WERI-Rb-1 (cell line): ENCODE measurements at regions not wholly inside any gene's neighbourhood (a gene's known extent, or its start where the extent isn't known, plus 50 kb on each side); places are given as distances from the start of the nearest gene placed in this dataset.

Experiments
- DNase-seq: peaks from one replicate; pipeline ENCODE4 v3.0.0-alpha.2; 2020
- H3K27ac ChIP-seq: fragments of 250-450 bp; sonication (Bioruptor Pico); 2 replicates; pipeline ENCODE4 v1.5.1; 2020; ENCODE audit warnings: mild to moderate bottlenecking, moderate library complexity
- H3K27me3 ChIP-seq: fragments of 250-450 bp; sonication (Bioruptor Pico); 2 replicates; pipeline ENCODE4 v1.5.1; 2021; ENCODE audit warnings: mild to moderate bottlenecking, low read depth, moderate library complexity; ENCODE audit not compliant: insufficient read depth, severe bottlenecking
- H3K36me3 ChIP-seq: fragments of 250-450 bp; sonication (Bioruptor Pico); 2 replicates; pipeline ENCODE4 v1.5.1; 2020; ENCODE audit warnings: mild to moderate bottlenecking, moderate library complexity
- H3K4me3 ChIP-seq: 2 replicates; pipeline ENCODE4 v1.5.1; 2011; ENCODE audit warnings: low read depth, mild to moderate bottlenecking, control low read depth, low read length
- H3K9me3 ChIP-seq: fragments of 250-450 bp; sonication (Bioruptor Pico); 2 replicates; pipeline ENCODE4 v1.5.1; 2021; ENCODE audit warnings: mild to moderate bottlenecking, moderate library complexity; ENCODE audit not compliant: severe bottlenecking
- TF ChIP-seq, protein P1 (sequence below): IDR thresholded peaks from 2 replicates; pipeline ENCODE4 v1.5.1; 2011; ENCODE audit warnings: low read depth, mild to moderate bottlenecking, control low read depth, inconsistent platforms, low read length

- Histone ChIP-seq H3K4me3 (no peak overlapping the region), H3K9me3 (no peaks in the 10 kb centered on the region), H3K36me3 (no peaks in the 10 kb centered on the region), H3K27ac (no peak overlapping the region), H3K27me3 (peaks cover 67% of the 10 kb centered on the region)
- no peak for DNase-seq
- TF ChIP-seq, protein P1, sequence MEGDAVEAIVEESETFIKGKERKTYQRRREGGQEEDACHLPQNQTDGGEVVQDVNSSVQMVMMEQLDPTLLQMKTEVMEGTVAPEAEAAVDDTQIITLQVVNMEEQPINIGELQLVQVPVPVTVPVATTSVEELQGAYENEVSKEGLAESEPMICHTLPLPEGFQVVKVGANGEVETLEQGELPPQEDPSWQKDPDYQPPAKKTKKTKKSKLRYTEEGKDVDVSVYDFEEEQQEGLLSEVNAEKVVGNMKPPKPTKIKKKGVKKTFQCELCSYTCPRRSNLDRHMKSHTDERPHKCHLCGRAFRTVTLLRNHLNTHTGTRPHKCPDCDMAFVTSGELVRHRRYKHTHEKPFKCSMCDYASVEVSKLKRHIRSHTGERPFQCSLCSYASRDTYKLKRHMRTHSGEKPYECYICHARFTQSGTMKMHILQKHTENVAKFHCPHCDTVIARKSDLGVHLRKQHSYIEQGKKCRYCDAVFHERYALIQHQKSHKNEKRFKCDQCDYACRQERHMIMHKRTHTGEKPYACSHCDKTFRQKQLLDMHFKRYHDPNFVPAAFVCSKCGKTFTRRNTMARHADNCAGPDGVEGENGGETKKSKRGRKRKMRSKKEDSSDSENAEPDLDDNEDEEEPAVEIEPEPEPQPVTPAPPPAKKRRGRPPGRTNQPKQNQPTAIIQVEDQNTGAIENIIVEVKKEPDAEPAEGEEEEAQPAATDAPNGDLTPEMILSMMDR: no peak
Observed at GRCh38 chr11:15618583-15619032, 503.9 kb downstream of the INSC start.

- TF ChIP-seq, protein P1: no peak
- no peak for DNase-seq
- H3K27me3 ChIP-seq: peaks cover 73% of the 10 kb centered on the region
Observed at GRCh38 chr11:15621565-15621964, 506.8 kb downstream of the INSC start.

GRCh38 chr11:15622231-15622890 lies 507.6 kb downstream of the INSC start:
- Histone ChIP-seq H3K9me3 (no peaks in the 10 kb centered on the region), H3K36me3 (no peaks in the 10 kb centered on the region), H3K27ac (no peak overlapping the region), H3K27me3 (peaks cover 74% of the 10 kb centered on the region), H3K4me3 (no peak overlapping the region)
- TF ChIP-seq, protein P1: no peak
- peak; percentile 36 for DNase-seq

More at GRCh38 chr11:15621565-15621964, 506.8 kb downstream of the INSC start:
- no peaks in the 10 kb centered on the region for H3K9me3 ChIP-seq
- no peaks in the 10 kb centered on the region for H3K36me3 ChIP-seq
- H3K27ac ChIP-seq: no peak overlapping the region
- no peak overlapping the region for H3K4me3 ChIP-seq

DNA sequence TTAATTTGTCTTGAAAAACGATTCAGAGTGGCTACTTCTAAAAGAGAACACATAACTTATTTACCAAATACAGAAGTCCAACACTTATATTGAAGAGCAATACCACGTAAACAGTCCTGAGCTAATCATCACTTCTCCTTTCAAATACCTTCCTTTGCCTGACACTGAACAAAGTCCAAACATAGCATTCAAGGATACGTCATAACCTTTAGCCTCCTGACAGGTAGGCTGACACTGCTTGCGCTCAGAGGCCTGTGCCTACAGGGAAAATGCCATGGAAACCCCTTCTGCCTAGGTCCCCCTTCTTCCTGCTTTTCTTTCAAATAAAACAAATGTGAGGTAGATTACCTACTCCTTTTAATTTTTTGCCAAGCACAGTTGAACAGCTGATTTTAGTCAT lies 510.0 kb downstream of the INSC start:
- Histone ChIP-seq H3K4me3 (no peak overlapping the region), H3K9me3 (no peaks in the 10 kb centered on the region), H3K27me3 (peaks cover 77% of the 10 kb centered on the region), H3K27ac (no peak overlapping the region), H3K36me3 (no peaks in the 10 kb centered on the region)
- no peak for DNase-seq
- TF ChIP-seq, protein P1: no peak

DNA sequence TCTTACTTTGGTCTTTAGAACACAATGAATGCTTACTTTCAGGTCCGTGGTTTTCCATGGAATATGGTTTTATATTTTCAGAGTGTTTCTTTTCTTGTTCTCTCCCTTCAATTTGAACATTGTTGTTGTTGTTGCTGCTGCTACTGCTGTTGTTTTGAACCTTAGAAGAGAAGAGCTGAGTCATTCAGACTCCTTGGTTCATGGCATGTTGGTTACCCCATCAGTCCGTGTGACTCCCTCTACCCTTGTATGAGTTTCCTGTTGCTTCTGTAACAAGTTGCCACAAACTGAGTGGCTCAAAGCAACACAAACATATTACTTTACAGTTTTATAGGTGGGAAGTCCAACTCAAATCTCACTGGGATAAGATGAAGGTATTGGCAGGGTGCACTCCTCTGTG lies 511.0 kb downstream of the INSC start:
- H3K27me3 ChIP-seq: peaks cover 72% of the 10 kb centered on the region
- no peak overlapping the region for H3K27ac ChIP-seq
- DNase-seq: no peak
- TF ChIP-seq, protein P1: no peak
- H3K9me3 ChIP-seq: no peaks in the 10 kb centered on the region
- no peak overlapping the region for H3K4me3 ChIP-seq
- no peaks in the 10 kb centered on the region for H3K36me3 ChIP-seq

GRCh38 chr11:15627560-15627959 lies 512.8 kb downstream of the INSC start:
- Histone ChIP-seq H3K9me3 (no peaks in the 10 kb centered on the region), H3K4me3 (no peak overlapping the region), H3K27me3 (peaks cover 70% of the 10 kb centered on the region), H3K27ac (no peak overlapping the region), H3K36me3 (no peaks in the 10 kb centered on the region)
- TF ChIP-seq, protein P1: no peak
- DNase-seq: no peak
